SK-N-SH treated with all-trans-retinoic acid at 6 μM for 48 hours (cell line): ENCODE measurements at regions not wholly inside any gene's neighbourhood (a gene's known extent, or its start where the extent isn't known, plus 50 kb on each side); places are given as distances from the start of the nearest gene placed in this dataset.

Experiments used
- ATAC-seq: fragments of 200-7000 bp; cut with Tn5 transposase; 3 replicates; pipeline ENCODE4 v1.9.1; 2020; ENCODE audit warnings: mild to moderate bottlenecking, moderate library complexity
- ARNTL ChIP-seq: fragments of 450-650 bp; formaldehyde crosslinking; IDR thresholded peaks from 2 replicates; pipeline ENCODE4 v1.5.0; 2020; ENCODE audit warnings: low read depth, mild to moderate bottlenecking, moderate library complexity, borderline replicate concordance
- BACH2 ChIP-seq: fragments of 250-450 bp; sonication (Bioruptor Pico); IDR thresholded peaks from 2 replicates; pipeline ENCODE4 v1.9.0; 2021; ENCODE audit warnings: mild to moderate bottlenecking, borderline replicate concordance
- CREB5 ChIP-seq: fragments of 250-450 bp; sonication (Bioruptor Pico); IDR thresholded peaks from 2 replicates; pipeline ENCODE4 v1.5.1; 2020; ENCODE audit warnings: low read depth, mild to moderate bottlenecking, moderate library complexity
- CSDC2 ChIP-seq: fragments of 250-450 bp; sonication (Bioruptor Pico); IDR thresholded peaks from 2 replicates; pipeline ENCODE4 v1.5.0; 2020; ENCODE audit warnings: mild to moderate bottlenecking, moderate library complexity
- ESRRG ChIP-seq: fragments of 250-450 bp; sonication (Bioruptor Pico); IDR thresholded peaks from 2 replicates; pipeline ENCODE4 v1.6.1; 2021; ENCODE audit warnings: mild to moderate bottlenecking
- GLIS3 ChIP-seq: fragments of 250-450 bp; sonication (Bioruptor Pico); IDR thresholded peaks from 2 replicates; pipeline ENCODE4 v1.5.0; 2020; ENCODE audit warnings: mild to moderate bottlenecking, moderate library complexity
- ISL1 ChIP-seq: fragments of 250-450 bp; sonication (Bioruptor Pico); IDR thresholded peaks from 2 replicates; pipeline ENCODE4 v2.1.2; 2022; ENCODE audit warnings: mild to moderate bottlenecking, moderate library complexity
- OSR1 ChIP-seq: fragments of 250-450 bp; sonication (Bioruptor Pico); IDR thresholded peaks from 2 replicates; pipeline ENCODE4 v1.8.0; 2022; ENCODE audit warnings: moderate library complexity, mild to moderate bottlenecking, inconsistent platforms
- PATZ1 ChIP-seq: fragments of 250-450 bp; sonication (Bioruptor Pico); IDR thresholded peaks from 2 replicates; pipeline ENCODE4 v1.8.0; 2020; ENCODE audit warnings: mild to moderate bottlenecking, moderate library complexity, borderline replicate concordance
- POU6F1 ChIP-seq: fragments of 250-450 bp; sonication (Bioruptor Pico); IDR thresholded peaks from 2 replicates; pipeline ENCODE4 v1.8.0; 2021; ENCODE audit warnings: low read depth, mild to moderate bottlenecking, moderate library complexity, borderline replicate concordance
- PPARA ChIP-seq: fragments of 250-450 bp; sonication (Bioruptor Pico); IDR thresholded peaks from 2 replicates; pipeline ENCODE4 v1.5.0; 2020; ENCODE audit warnings: mild to moderate bottlenecking, borderline replicate concordance
- RARB ChIP-seq: fragments of 250-450 bp; sonication (Bioruptor Pico); IDR thresholded peaks from 2 replicates; pipeline ENCODE4 v1.8.0; 2021; ENCODE audit warnings: mild to moderate bottlenecking, moderate library complexity
- SNAI2 ChIP-seq: fragments of 250-450 bp; sonication (Bioruptor Pico); IDR thresholded peaks from 2 replicates; pipeline ENCODE4 v1.5.0; 2020; ENCODE audit warnings: mild to moderate bottlenecking, moderate library complexity
- TCF4 ChIP-seq: fragments of 250-450 bp; sonication (Bioruptor Pico); IDR thresholded peaks from 2 replicates; pipeline ENCODE4 v1.8.0; 2021; ENCODE audit warnings: mild to moderate bottlenecking, moderate library complexity, borderline replicate concordance
- ZC3H10 ChIP-seq: fragments of 250-450 bp; sonication (Bioruptor Pico); IDR thresholded peaks from 2 replicates; pipeline ENCODE4 v1.5.1; 2021; ENCODE audit warnings: mild to moderate bottlenecking, moderate library complexity
- ZFP3 ChIP-seq: fragments of 250-450 bp; sonication (Bioruptor Pico); IDR thresholded peaks from 2 replicates; pipeline ENCODE4 v1.5.0; 2020; ENCODE audit warnings: mild to moderate bottlenecking, moderate library complexity
- ZFP30 ChIP-seq: fragments of 450-650 bp; formaldehyde crosslinking; IDR thresholded peaks from 2 replicates; pipeline ENCODE4 v1.5.0; 2022; ENCODE audit warnings: mild to moderate bottlenecking, moderate library complexity
- ZNF565 ChIP-seq: fragments of 450-650 bp; formaldehyde crosslinking; conservative IDR thresholded peaks from 2 replicates; pipeline ENCODE4 v1.5.0; 2020; ENCODE audit warnings: low read depth, mild to moderate bottlenecking, moderate library complexity
- ZNF8 ChIP-seq: fragments of 450-650 bp; formaldehyde crosslinking; IDR thresholded peaks from 2 replicates; pipeline ENCODE4 v1.5.0; 2020; ENCODE audit warnings: mild to moderate bottlenecking, moderate library complexity
- TF ChIP-seq, protein P1 (sequence below): fragments of 250-450 bp; sonication (Bioruptor Pico); IDR thresholded peaks from 2 replicates; pipeline ENCODE4 v1.5.0; 2020; ENCODE audit warnings: mild to moderate bottlenecking, moderate library complexity
- TF ChIP-seq, protein P2 (sequence below): fragments of 250-450 bp; sonication (Bioruptor Pico); IDR thresholded peaks from 2 replicates; pipeline ENCODE4 v1.5.1; 2021; ENCODE audit warnings: mild to moderate bottlenecking, moderate library complexity

- no peak for ATAC-seq
- TF ChIP-seq BACH2 (no peak), CSDC2 (no peak), ARNTL (CRISPR knock-in tag) (no peak), ZFP3 (no peak), PATZ1 (CRISPR knock-in tag) (no peak), POU6F1 (CRISPR knock-in tag) (no peak), PPARA (CRISPR knock-in tag) (no peak), SNAI2 (CRISPR knock-in tag) (no peak), ESRRG (CRISPR knock-in tag) (no peak), ZNF565 (CRISPR knock-in tag) (no peak), TCF4 (CRISPR knock-in tag) (no peak), ZC3H10 (CRISPR knock-in tag) (no peak), RARB (CRISPR knock-in tag) (no peak), ZNF8 (no peak), CREB5 (CRISPR knock-in tag) (no peak), OSR1 (CRISPR knock-in tag) (no peak), GLIS3 (CRISPR knock-in tag) (no peak), ISL1 (CRISPR knock-in tag) (no peak)
- TF ChIP-seq, protein P1, sequence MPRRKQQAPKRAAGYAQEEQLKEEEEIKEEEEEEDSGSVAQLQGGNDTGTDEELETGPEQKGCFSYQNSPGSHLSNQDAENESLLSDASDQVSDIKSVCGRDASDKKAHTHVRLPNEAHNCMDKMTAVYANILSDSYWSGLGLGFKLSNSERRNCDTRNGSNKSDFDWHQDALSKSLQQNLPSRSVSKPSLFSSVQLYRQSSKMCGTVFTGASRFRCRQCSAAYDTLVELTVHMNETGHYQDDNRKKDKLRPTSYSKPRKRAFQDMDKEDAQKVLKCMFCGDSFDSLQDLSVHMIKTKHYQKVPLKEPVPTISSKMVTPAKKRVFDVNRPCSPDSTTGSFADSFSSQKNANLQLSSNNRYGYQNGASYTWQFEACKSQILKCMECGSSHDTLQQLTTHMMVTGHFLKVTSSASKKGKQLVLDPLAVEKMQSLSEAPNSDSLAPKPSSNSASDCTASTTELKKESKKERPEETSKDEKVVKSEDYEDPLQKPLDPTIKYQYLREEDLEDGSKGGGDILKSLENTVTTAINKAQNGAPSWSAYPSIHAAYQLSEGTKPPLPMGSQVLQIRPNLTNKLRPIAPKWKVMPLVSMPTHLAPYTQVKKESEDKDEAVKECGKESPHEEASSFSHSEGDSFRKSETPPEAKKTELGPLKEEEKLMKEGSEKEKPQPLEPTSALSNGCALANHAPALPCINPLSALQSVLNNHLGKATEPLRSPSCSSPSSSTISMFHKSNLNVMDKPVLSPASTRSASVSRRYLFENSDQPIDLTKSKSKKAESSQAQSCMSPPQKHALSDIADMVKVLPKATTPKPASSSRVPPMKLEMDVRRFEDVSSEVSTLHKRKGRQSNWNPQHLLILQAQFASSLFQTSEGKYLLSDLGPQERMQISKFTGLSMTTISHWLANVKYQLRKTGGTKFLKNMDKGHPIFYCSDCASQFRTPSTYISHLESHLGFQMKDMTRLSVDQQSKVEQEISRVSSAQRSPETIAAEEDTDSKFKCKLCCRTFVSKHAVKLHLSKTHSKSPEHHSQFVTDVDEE (CRISPR knock-in tag) = no peak
- TF ChIP-seq, protein P2, sequence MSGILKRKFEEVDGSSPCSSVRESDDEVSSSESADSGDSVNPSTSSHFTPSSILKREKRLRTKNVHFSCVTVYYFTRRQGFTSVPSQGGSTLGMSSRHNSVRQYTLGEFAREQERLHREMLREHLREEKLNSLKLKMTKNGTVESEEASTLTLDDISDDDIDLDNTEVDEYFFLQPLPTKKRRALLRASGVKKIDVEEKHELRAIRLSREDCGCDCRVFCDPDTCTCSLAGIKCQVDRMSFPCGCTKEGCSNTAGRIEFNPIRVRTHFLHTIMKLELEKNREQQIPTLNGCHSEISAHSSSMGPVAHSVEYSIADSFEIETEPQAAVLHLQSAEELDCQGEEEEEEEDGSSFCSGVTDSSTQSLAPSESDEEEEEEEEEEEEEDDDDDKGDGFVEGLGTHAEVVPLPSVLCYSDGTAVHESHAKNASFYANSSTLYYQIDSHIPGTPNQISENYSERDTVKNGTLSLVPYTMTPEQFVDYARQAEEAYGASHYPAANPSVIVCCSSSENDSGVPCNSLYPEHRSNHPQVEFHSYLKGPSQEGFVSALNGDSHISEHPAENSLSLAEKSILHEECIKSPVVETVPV (CRISPR knock-in tag) = no peak
Measured at GRCh38 chr20:58008413-58008812, 220.0 kb downstream of the ANKRD60 start.

- no peak for ATAC-seq
- no peak for TF ChIP-seq BACH2
- no peak for TF ChIP-seq SNAI2 (CRISPR knock-in tag)
- no peak for TF ChIP-seq RARB (CRISPR knock-in tag)
- TF ChIP-seq TCF4 (CRISPR knock-in tag) = no peak
- no peak for TF ChIP-seq ESRRG (CRISPR knock-in tag)
- TF ChIP-seq, protein P1 (CRISPR knock-in tag) = no peak
- TF ChIP-seq GLIS3 (CRISPR knock-in tag) = no peak
- TF ChIP-seq PPARA (CRISPR knock-in tag) = no peak
- no peak for TF ChIP-seq PATZ1 (CRISPR knock-in tag)
- no peak for TF ChIP-seq CREB5 (CRISPR knock-in tag)
- TF ChIP-seq POU6F1 (CRISPR knock-in tag) = no peak
- no peak for TF ChIP-seq ZC3H10 (CRISPR knock-in tag)
- no peak for TF ChIP-seq ZFP30 (CRISPR knock-in tag)
- TF ChIP-seq CSDC2 = no peak
Measured at GRCh38 chr20:58007947-58008346, 220.5 kb downstream of the ANKRD60 start.
